CD14-positive monocyte (primary cell): ENCODE measurements at regions not wholly inside any gene's neighbourhood (a gene's known extent, or its start where the extent isn't known, plus 50 kb on each side); places are given as distances from the start of the nearest gene placed in this dataset.

ENCODE experiments used
- DNase-seq, 3 donors: peaks; one replicate each; pipeline ENCODE4 v3.0.0-alpha.2; 2011 to 2022
- H2AFZ ChIP-seq: 2 replicates; pipeline ENCODE4 v1.6.0; 2012; ENCODE audit warnings: mild to moderate bottlenecking, low read depth, low read length, inconsistent platforms; ENCODE audit not compliant: insufficient read depth, poor library complexity, severe bottlenecking
- H3K27ac ChIP-seq, 2 donors: 1 replicate in 1 of 2; 2 replicates in 1 of 2; pipeline ENCODE4 v1.5.1; 2012 to 2013; ENCODE audit warnings: low read length in 2 of 2, control low read depth in 1 of 2, inconsistent platforms in 1 of 2, low read depth in 1 of 2, mild to moderate bottlenecking in 1 of 2
- H3K27me3 ChIP-seq, 2 donors: one replicate each; pipeline versions ENCODE4 v1.6.0 to v1.6.1; 2011 to 2013; ENCODE audit warnings: low read length in 2 of 2; ENCODE audit not compliant: control insufficient read depth in 2 of 2, insufficient read depth in 2 of 2
- H3K36me3 ChIP-seq, 2 donors: replicated peaks in 1 of 2; 1 replicate in 1 of 2; 2 replicates in 1 of 2; pipeline versions ENCODE4 v1.5.1 to v1.6.1; 2012 to 2013; ENCODE audit warnings: low read length in 2 of 2, control low read depth in 1 of 2, inconsistent platforms in 1 of 2, mild to moderate bottlenecking in 1 of 2; ENCODE audit not compliant: insufficient read depth in 2 of 2, control insufficient read depth in 1 of 2
- H3K4me1 ChIP-seq, 2 donors: 1 replicate in 1 of 2; 2 replicates in 1 of 2; pipeline versions ENCODE4 v1.5.1 to v1.6.1; 2012 to 2013; ENCODE audit warnings: low read length in 2 of 2, control low read depth in 1 of 2, inconsistent platforms in 1 of 2, mild to moderate bottlenecking in 1 of 2, moderate library complexity in 1 of 2; ENCODE audit not compliant: insufficient read depth in 2 of 2, control insufficient read depth in 1 of 2
- H3K4me2 ChIP-seq: replicated peaks from 2 replicates; pipeline ENCODE3; 2012; ENCODE audit warnings: low read length, moderate library complexity, mild to moderate bottlenecking; ENCODE audit not compliant: poor library complexity, severe bottlenecking; ENCODE audit errors: extremely low read depth
- H3K4me3 ChIP-seq, 3 experiments: fragments of 200-600 bp in 1 of 3; sonication (generic) in 1 of 3; replicated peaks in 1 of 3; 1 replicate in 2 of 3; 2 replicates in 1 of 3; pipeline ENCODE4 v1.5.1; 2011 to 2013; ENCODE audit warnings: low read length in 3 of 3, mild to moderate bottlenecking in 3 of 3, control low read depth in 2 of 3, low read depth in 2 of 3, inconsistent platforms in 1 of 3, moderate library complexity in 1 of 3
- H3K79me2 ChIP-seq: 2 replicates; pipeline ENCODE4 v1.6.0; 2012; ENCODE audit warnings: mild to moderate bottlenecking, control low read depth, inconsistent platforms, low read length, moderate library complexity; ENCODE audit not compliant: insufficient read depth
- H3K9ac ChIP-seq: 2 replicates; pipeline ENCODE4 v1.6.0; 2017; ENCODE audit warnings: low read length, mild to moderate bottlenecking; ENCODE audit not compliant: insufficient read depth, poor library complexity, severe bottlenecking
- H3K9me3 ChIP-seq, 2 donors: replicated peaks in 1 of 2; 1 replicate in 1 of 2; 2 replicates in 1 of 2; pipeline versions ENCODE4 v1.5.1 to v1.6.1; 2012 to 2013; ENCODE audit warnings: low read length in 2 of 2, control low read depth in 1 of 2; ENCODE audit not compliant: control insufficient read depth in 1 of 2, insufficient read depth in 1 of 2
- H4K20me1 ChIP-seq: 2 replicates; pipeline ENCODE4 v1.6.0; 2012; ENCODE audit warnings: mild to moderate bottlenecking, low read length, control low read depth, moderate library complexity; ENCODE audit not compliant: insufficient read depth
- H3K27ac Mint-ChIP-seq, 7 donors: one replicate each; pipeline ENCODE4 v1.8.0; 2020; ENCODE audit warnings: mild to moderate bottlenecking in 7 of 7, mixed read lengths in 7 of 7, moderate library complexity in 6 of 7, inconsistent platforms in 2 of 7
- H3K27me3 Mint-ChIP-seq, 3 donors: one replicate each; pipeline ENCODE4 v1.8.0; 2021 to 2022; ENCODE audit warnings: low read depth in 3 of 3, mild to moderate bottlenecking in 3 of 3, mixed read lengths in 3 of 3, moderate library complexity in 3 of 3, inconsistent platforms in 1 of 3
- H3K36me3 Mint-ChIP-seq, 2 donors: one replicate each; pipeline ENCODE4 v1.8.0; 2020; ENCODE audit warnings: mixed read lengths in 2 of 2, inconsistent platforms in 1 of 2, mild to moderate bottlenecking in 1 of 2
- H3K4me1 Mint-ChIP-seq: one replicate; pipeline ENCODE4 v1.8.0; 2020; ENCODE audit warnings: mild to moderate bottlenecking, mixed read lengths
- H3K4me3 Mint-ChIP-seq, 2 donors: one replicate each; pipeline ENCODE4 v1.8.0; 2020; ENCODE audit warnings: mild to moderate bottlenecking in 2 of 2, mixed read lengths in 2 of 2, moderate library complexity in 1 of 2
- H3K9me3 Mint-ChIP-seq, 7 donors: one replicate each; pipeline ENCODE4 v1.8.0; 2020 to 2022; ENCODE audit warnings: mixed read lengths in 7 of 7, mild to moderate bottlenecking in 6 of 7, moderate library complexity in 6 of 7, inconsistent platforms in 2 of 7
- CTCF ChIP-seq: fragments of 200-600 bp; IDR thresholded peaks from one replicate; pipeline ENCODE4 v1.8.0; 2022; ENCODE audit warnings: antibody characterized with exemption, mild to moderate bottlenecking
- WGBS: methylation state at CpG from one replicate; pipeline ENCODE4 v1.1.5; 2013; ENCODE audit warnings: missing lambda C conversion rate; ENCODE audit not compliant: insufficient coverage; 5-methylcytosine and 5-hydroxymethylcytosine counted together
- intact Hi-C, 2 donors: fragments of 100-400 bp; cut with micrococcal nuclease; formaldehyde crosslinking; loops; one replicate each; pipeline versions ENCODE4 v1.15.0 to v1.15.1; 2023

DNA sequence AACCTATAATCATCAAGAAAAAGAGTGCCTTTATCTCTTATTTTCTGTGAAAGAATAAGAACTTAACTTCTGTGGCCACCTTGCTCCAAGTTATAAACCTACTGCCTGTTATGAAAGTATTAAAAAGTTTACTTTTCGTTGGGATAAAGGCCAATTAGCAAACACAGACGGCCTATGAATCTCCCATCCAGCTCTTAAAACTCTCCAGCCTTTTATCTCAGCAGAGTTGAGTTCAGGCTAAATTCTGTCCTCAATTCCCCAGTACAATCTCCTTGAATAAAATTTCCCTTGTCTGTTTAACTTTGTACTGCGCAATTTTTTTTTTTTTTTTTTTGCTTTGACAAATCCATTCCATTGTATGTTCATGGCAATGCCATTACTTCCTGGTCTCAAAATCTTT lies 1058.4 kb downstream of the SLITRK5 start:
- Histone ChIP-seq H3K4me2 (no peak overlapping the region), H3K36me3 (no peaks in the 10 kb centered on the region), H3K9me3 (peaks cover 16 to 17% of the 10 kb centered on the region in 2 donors), H3K27me3 (no peaks in the 10 kb centered on the region), H3K79me2 (no peaks in the 10 kb centered on the region), H3K4me3 (no peak overlapping the region), H2AFZ (no peak overlapping the region), H3K9ac (no peak overlapping the region), H4K20me1 (no peaks in the 10 kb centered on the region), H3K27ac (no peak overlapping the region), H3K4me1 (no peaks in the 10 kb centered on the region)
- no peak for TF ChIP-seq CTCF
- H3K27ac Mint-ChIP-seq: no peak overlapping the region
- H3K9me3 Mint-ChIP-seq: peaks cover 11 to 23% (median 18%) of the 10 kb centered on the region in 7 donors
- no peaks in the 10 kb centered on the region for H3K4me1 Mint-ChIP-seq
- no peak for DNase-seq
- intact Hi-C loops: no loop called here
- no CpG with 5 or more reads among the region's 3 CpGs for WGBS
- H3K4me3 Mint-ChIP-seq: no peak overlapping the region
- H3K27me3 Mint-ChIP-seq: no peaks in the 10 kb centered on the region
- H3K36me3 Mint-ChIP-seq: no peaks in the 10 kb centered on the region

- Histone ChIP-seq H3K9ac (no peak overlapping the region), H3K4me2 (no peak overlapping the region), H3K9me3 (peaks cover 0 to 8% of the 10 kb centered on the region in 2 donors), H4K20me1 (no peaks in the 10 kb centered on the region), H3K79me2 (no peaks in the 10 kb centered on the region), H3K4me1 (no peaks in the 10 kb centered on the region), H3K4me3 (no peak overlapping the region), H3K27me3 (no peaks in the 10 kb centered on the region), H3K27ac (no peak overlapping the region), H3K36me3 (no peaks in the 10 kb centered on the region), H2AFZ (no peak overlapping the region)
- no CpG with 5 or more reads among the region's 2 CpGs for WGBS
- Mint-ChIP-seq H3K27me3 (no peaks in the 10 kb centered on the region), H3K36me3 (no peaks in the 10 kb centered on the region), H3K27ac (no peak overlapping the region), H3K4me1 (no peaks in the 10 kb centered on the region), H3K4me3 (no peak overlapping the region), H3K9me3 (peaks cover 0 to 9% (median 0%) of the 10 kb centered on the region in 7 donors)
- DNase-seq: no peak
- no peak for TF ChIP-seq CTCF
- intact Hi-C loops: no loop called here
Observed at GRCh38 chr13:88736026-88736425, 1064.9 kb downstream of the SLITRK5 start.
